Upper lobe of right lung (tissue), 1 donor: ENCODE measurements at regions not wholly inside any gene's neighbourhood (a gene's known extent, or its start where the extent isn't known, plus 50 kb on each side); places are given as distances from the start of the nearest gene placed in this dataset.

ENCODE experiments used
- ATAC-seq: fragments of 200-7000 bp; cut with Tn5 transposase; one replicate; pipeline ENCODE4 v1.9.1; 2020; ENCODE audit warnings: mild to moderate bottlenecking, moderate library complexity
- DNase-seq: peaks from one replicate; pipeline ENCODE4 v3.0.0-alpha.2; 2020
- H3K27ac ChIP-seq: fragments of 200-600 bp; one replicate; pipeline ENCODE4 v1.8.0; 2022
- H3K27me3 ChIP-seq: fragments of 200-600 bp; one replicate; pipeline ENCODE4 v1.8.0; 2022; ENCODE audit warnings: mild to moderate bottlenecking
- H3K36me3 ChIP-seq: fragments of 200-600 bp; one replicate; pipeline ENCODE4 v1.8.0; 2022
- H3K4me1 ChIP-seq: fragments of 200-600 bp; one replicate; pipeline ENCODE4 v1.8.0; 2022
- H3K4me3 ChIP-seq: fragments of 200-600 bp; one replicate; pipeline ENCODE4 v1.8.0; 2022; ENCODE audit warnings: mild to moderate bottlenecking
- H3K9me3 ChIP-seq: fragments of 200-600 bp; one replicate; pipeline ENCODE4 v1.8.0; 2022
- CTCF ChIP-seq: fragments of 200-600 bp; IDR thresholded peaks from one replicate; pipeline ENCODE4 v1.8.0; 2022; ENCODE audit warnings: antibody characterized with exemption
- intact Hi-C: fragments of 100-400 bp; cut with DNase I; formaldehyde crosslinking; loops from one replicate; pipeline ENCODE4 v1.11.0; 2022
- donor health status: DM: no; HTN: yes; CAD: no; lungs with severe emphysema.

GRCh38 chr20:10747019-10747418 is 73.2 kb upstream of the JAG1 start:
- TF ChIP-seq CTCF, result no peak
- ATAC-seq, result no peak

GRCh38 chr20:10749084-10749483 is 75.3 kb upstream of the JAG1 start:
- H3K27ac ChIP-seq, result no peak overlapping the region
- H3K27me3 ChIP-seq, result no peaks in the 10 kb centered on the region
- intact Hi-C loops, result no loop called here
- no peak for DNase-seq
- no peaks in the 10 kb centered on the region for H3K36me3 ChIP-seq
- no peak for ATAC-seq
- no peaks in the 10 kb centered on the region for H3K9me3 ChIP-seq
- no peak overlapping the region for H3K4me3 ChIP-seq
- no peak for TF ChIP-seq CTCF
- H3K4me1 ChIP-seq, result peaks cover 5% of the 10 kb centered on the region

More at GRCh38 chr20:10747019-10747418, 73.2 kb upstream of the JAG1 start:
- Histone ChIP-seq H3K36me3 (no peaks in the 10 kb centered on the region), H3K9me3 (no peaks in the 10 kb centered on the region), H3K27ac (peak overlapping the region; percentile 55), H3K27me3 (no peaks in the 10 kb centered on the region), H3K4me3 (no peak overlapping the region), H3K4me1 (peaks cover 5% of the 10 kb centered on the region)
- DNase-seq, result no peak
- intact Hi-C loops, result no loop called here

GRCh38 chr20:10752206-10752605 is 78.4 kb upstream of the JAG1 start:
- Histone ChIP-seq H3K27me3 (no peaks in the 10 kb centered on the region), H3K36me3 (no peaks in the 10 kb centered on the region), H3K4me3 (no peak overlapping the region), H3K27ac (no peak overlapping the region), H3K4me1 (no peaks in the 10 kb centered on the region), H3K9me3 (no peaks in the 10 kb centered on the region)
- intact Hi-C loops, result no loop called here
- TF ChIP-seq CTCF, result no peak
- ATAC-seq (no peak), DNase-seq (no peak)

- DNase-seq, result no peak
- TF ChIP-seq CTCF, result no peak
- Histone ChIP-seq H3K27ac (peak overlapping the region; percentile 42), H3K36me3 (no peaks in the 10 kb centered on the region), H3K27me3 (no peaks in the 10 kb centered on the region), H3K4me3 (no peak overlapping the region), H3K4me1 (no peaks in the 10 kb centered on the region), H3K9me3 (no peaks in the 10 kb centered on the region)
- no peak for ATAC-seq
- intact Hi-C loops, result no loop called here
Measured at GRCh38 chr20:10754824-10755223, 81.0 kb upstream of the JAG1 start.

GRCh38 chr20:10758446-10758845 is 84.6 kb upstream of the JAG1 start:
- H3K4me3 ChIP-seq, result no peak overlapping the region
- ATAC-seq, result no peak
- DNase-seq, result no peak
- intact Hi-C loops, result no loop called here
- H3K27ac ChIP-seq, result no peak overlapping the region
- H3K4me1 ChIP-seq, result no peaks in the 10 kb centered on the region
- no peaks in the 10 kb centered on the region for H3K36me3 ChIP-seq
- no peak for TF ChIP-seq CTCF
- no peaks in the 10 kb centered on the region for H3K9me3 ChIP-seq
- H3K27me3 ChIP-seq, result no peaks in the 10 kb centered on the region

GRCh38 chr20:10761232-10761631 is 87.4 kb upstream of the JAG1 start:
- TF ChIP-seq CTCF, result no peak
- no peak overlapping the region for H3K4me3 ChIP-seq
- no peaks in the 10 kb centered on the region for H3K9me3 ChIP-seq
- ATAC-seq, result no peak
- no peak for DNase-seq
- H3K27ac ChIP-seq, result no peak overlapping the region
- intact Hi-C loops, result no loop called here
- no peaks in the 10 kb centered on the region for H3K36me3 ChIP-seq
- H3K4me1 ChIP-seq, result no peaks in the 10 kb centered on the region
- H3K27me3 ChIP-seq, result no peaks in the 10 kb centered on the region
